ENCODE measurements at regions not wholly inside any gene's neighbourhood (a gene's known extent, or its start where the extent isn't known, plus 50 kb on each side); places are given as distances from the start of the nearest gene placed in this dataset.
"Not testable (repeated sequence)": the region's sequence is repeated elsewhere in the genome, so short reads cannot be mapped to it uniquely, and the experiment has no call there.

GRCh38 chr11:106523171-106523570 is 445.7 kb downstream of the AASDHPPT start:
- Histone ChIP-seq H3K27ac (no peak overlapping the region), H3K27me3 (no peaks in the 10 kb centered on the region), H3K36me3 (no peaks in the 10 kb centered on the region), H3K4me3 (no peak overlapping the region), H3K9me3 (peaks cover 0 to 2% of the 10 kb centered on the region in 2 donors), H3K4me1 (no peaks in the 10 kb centered on the region)
- DNase-seq (no peak), ATAC-seq (no peak)
- intact Hi-C loops (cut with DNase I): no loop called here
- TF ChIP-seq CTCF (IDR thresholded peaks at IDR 0.05): no peak

GRCh38 chr11:106523921-106524320 is 446.5 kb downstream of the AASDHPPT start:
- H3K27ac ChIP-seq: no peak overlapping the region
- H3K9me3 ChIP-seq: peaks cover 0 to 10% of the 10 kb centered on the region in 2 donors
- no peaks in the 10 kb centered on the region for H3K27me3 ChIP-seq
- TF ChIP-seq CTCF (IDR thresholded peaks at IDR 0.05): no peak
- H3K36me3 ChIP-seq: no peaks in the 10 kb centered on the region
- H3K4me3 ChIP-seq: no peak overlapping the region
- DNase-seq: no peak
- intact Hi-C loops (cut with DNase I): no loop called here
- no peak for ATAC-seq
- H3K4me1 ChIP-seq: no peaks in the 10 kb centered on the region

- ATAC-seq (no peak), DNase-seq (no peak)
- Histone ChIP-seq H3K36me3 (no peaks in the 10 kb centered on the region), H3K4me1 (no peaks in the 10 kb centered on the region), H3K27ac (no peak overlapping the region), H3K9me3 (peaks cover 0 to 13% of the 10 kb centered on the region in 2 donors), H3K27me3 (no peaks in the 10 kb centered on the region), H3K4me3 (no peak overlapping the region)
- no peak for TF ChIP-seq CTCF (IDR thresholded peaks at IDR 0.05)
- intact Hi-C loops (cut with DNase I): no loop called here
Measured at GRCh38 chr11:106524436-106524835, 447.0 kb downstream of the AASDHPPT start.

GRCh38 chr11:106531648-106532047 is 454.2 kb downstream of the AASDHPPT start:
- H3K4me1 ChIP-seq; H3K27ac ChIP-seq; H3K36me3 ChIP-seq; DNase-seq; H3K4me3 ChIP-seq; ATAC-seq; H3K27me3 ChIP-seq; intact Hi-C loops (cut with DNase I): not testable (repeated sequence)
- H3K9me3 ChIP-seq: peaks cover 0 to 21% of the 10 kb centered on the region in 2 donors

- no peak for TF ChIP-seq CTCF (IDR thresholded peaks at IDR 0.05)
- Histone ChIP-seq H3K27me3 (no peaks in the 10 kb centered on the region), H3K9me3 (peaks cover 0 to 21% of the 10 kb centered on the region in 2 donors), H3K4me3 (no peak overlapping the region), H3K27ac (no peak overlapping the region), H3K36me3 (no peaks in the 10 kb centered on the region), H3K4me1 (no peaks in the 10 kb centered on the region)
- intact Hi-C loops (cut with DNase I): no loop called here
- DNase-seq (no peak), ATAC-seq (no peak)
Measured at GRCh38 chr11:106533046-106533445, 455.6 kb downstream of the AASDHPPT start.

- Histone ChIP-seq H3K4me1 (no peaks in the 10 kb centered on the region), H3K36me3 (no peaks in the 10 kb centered on the region), H3K9me3 (peaks cover 0 to 8% of the 10 kb centered on the region in 2 donors), H3K4me3 (no peak overlapping the region), H3K27ac (no peak overlapping the region), H3K27me3 (no peaks in the 10 kb centered on the region)
- intact Hi-C loops (cut with DNase I): no loop called here
- no peak for ATAC-seq
- DNase-seq: no peak
- TF ChIP-seq CTCF (IDR thresholded peaks at IDR 0.05): no peak
Measured at GRCh38 chr11:106540001-106540400, 462.5 kb downstream of the AASDHPPT start.

Measured in left lung (tissue), 4 donors.